HG03575 (cell line): ENCODE measurements at regions not wholly inside any gene's neighbourhood (a gene's known extent, or its start where the extent isn't known, plus 50 kb on each side); places are given as distances from the start of the nearest gene placed in this dataset.

Experiments
- ATAC-seq: cut with Tn5 transposase; IDR thresholded peaks from one replicate; pipeline ENCODE4 v1.9.1; 2021; ENCODE audit not compliant: unreplicated experiment, insufficient number of reproducible peaks, low FRiP score; ENCODE audit errors: extremely low read depth

DNA sequence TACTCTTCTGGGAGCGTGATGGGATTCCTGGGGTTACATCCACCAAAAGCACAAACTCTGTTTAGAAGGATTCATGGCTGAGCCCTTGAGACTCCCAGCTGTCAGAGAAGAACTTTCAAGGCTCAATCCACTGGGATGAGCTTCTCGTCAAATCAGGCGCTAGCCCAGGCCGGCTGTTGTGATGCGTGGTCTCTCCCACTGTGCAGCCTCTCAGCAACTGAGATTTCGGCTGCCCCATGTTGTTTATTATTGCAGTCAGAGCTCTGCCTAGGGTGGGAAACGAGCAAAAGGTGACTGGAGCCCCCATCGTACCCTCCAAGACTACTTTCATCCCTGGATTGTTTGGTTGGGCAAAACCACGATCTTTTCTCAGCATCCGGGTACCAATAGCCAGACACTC lies 251.6 kb downstream of the ETS1 start:
- no peak for ATAC-seq

DNA sequence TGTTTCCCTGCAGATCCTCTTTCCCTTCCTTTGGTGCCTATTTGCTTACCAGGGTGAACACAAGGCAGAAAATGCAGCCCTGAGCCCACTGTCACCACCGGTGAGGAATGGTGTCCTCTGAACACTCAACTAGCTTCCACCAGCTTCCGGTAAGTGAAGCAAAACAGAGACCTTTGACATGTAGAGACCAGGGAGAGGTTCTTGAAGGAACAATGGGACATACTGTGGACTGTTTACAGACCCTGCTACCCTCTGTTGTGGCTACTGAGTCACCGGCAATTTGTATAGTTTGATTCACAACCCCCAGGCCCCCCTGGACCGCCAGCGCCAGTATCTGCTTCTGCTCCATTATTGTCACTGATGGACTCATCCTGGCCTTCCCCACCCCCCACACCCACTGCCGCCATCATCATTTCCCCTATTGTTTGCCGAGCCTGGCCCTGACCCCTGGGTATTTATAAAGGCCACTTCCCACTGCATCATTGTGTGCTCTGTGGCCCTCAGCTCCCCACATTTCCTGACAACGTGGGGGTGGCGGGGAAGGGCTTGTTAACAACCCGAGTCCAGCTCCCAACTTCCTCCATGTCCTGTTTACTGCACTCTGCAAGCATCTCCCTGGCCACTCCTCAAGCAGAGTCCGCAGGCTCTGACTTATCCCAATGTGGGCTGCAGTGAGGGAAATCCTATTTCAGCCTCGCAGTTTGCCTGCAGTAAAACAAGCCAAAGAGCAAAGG lies 252.9 kb downstream of the ETS1 start:
- no peak for ATAC-seq

DNA sequence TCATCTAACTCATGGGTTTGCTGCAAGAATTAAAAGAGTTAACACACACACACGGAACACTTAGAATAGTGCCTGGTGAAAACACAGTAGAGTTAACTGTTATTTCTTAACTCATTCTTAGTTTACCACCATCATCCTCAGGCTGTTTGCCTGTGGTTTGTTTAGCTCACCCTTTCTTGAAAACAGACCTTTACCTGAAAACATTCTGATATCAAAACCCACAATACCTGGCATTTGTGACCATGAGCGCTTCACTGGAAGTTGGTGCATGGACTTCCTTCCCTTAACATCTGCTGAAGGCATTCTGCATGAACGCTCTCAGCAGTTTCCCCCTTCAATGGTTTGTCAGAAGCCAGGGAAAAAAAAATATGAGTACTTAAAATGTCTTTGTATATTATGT lies 256.0 kb downstream of the ETS1 start:
- no peak for ATAC-seq

DNA sequence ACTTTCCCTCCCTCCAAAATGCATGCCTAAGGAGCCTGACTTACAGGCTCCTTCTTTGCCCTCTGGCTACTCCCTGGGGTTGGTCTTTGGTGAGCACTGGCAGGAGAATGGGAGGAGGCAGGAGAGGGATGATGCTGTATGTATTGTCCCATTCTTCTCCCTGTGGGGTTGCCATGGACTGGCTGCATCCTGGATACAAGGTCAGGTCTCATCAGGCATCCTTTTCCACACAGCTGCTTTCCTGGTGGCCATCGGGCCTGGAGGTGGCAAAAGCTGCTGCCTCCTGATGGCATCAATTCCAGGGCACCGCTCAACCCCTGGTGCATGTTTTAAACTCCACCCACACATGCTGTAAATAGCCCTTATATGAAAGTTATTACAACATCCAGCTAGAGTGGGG lies 257.2 kb downstream of the ETS1 start:
- no peak for ATAC-seq

DNA sequence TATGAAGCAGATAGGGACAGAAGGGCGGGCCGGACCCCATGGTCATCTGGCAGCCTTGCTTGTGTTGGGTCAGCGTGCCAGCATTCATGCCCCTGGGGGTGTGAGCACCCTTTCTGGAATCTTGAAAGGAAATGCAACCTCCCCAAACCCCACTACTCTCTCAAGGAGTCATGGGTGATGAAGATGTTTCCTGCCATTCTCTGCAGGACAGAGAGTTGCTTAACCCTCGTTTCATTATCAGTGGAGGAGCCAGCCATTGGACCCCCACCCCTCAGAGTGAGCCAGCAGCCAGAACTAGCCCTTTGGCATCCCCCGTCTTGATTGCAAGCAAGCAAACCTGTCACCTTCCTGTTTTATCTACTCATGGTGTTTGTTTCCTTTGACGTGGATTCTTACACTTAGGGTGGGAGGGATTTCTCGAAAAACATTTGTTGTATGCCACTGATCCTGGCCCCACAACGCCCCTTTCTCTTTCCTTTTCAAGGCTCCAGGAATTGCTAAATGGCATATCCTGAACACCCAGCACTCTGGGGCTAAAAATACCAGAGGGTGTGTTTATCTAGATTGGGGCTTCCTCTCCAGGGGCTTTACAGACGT lies 258.3 kb downstream of the ETS1 start:
- no peak for ATAC-seq

DNA sequence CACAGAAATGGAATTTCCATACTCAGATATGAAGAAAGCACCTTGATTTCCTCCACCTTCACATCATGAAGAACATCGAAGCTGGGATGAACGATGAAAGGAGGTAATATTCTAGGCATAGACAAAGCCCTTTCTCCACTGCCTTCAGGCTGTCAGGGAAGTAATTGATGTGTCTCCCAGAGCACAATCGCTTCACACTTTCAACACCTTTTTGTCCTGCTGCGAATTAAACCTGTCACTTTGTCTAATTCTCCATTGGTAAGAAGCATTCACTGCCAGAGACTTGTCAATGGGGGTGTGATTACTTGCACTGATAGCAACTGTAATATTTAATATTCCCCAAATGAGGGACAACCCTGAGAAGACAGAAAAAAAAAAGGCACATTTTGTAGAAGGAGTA lies 260.1 kb downstream of the ETS1 start:
- no peak for ATAC-seq

DNA sequence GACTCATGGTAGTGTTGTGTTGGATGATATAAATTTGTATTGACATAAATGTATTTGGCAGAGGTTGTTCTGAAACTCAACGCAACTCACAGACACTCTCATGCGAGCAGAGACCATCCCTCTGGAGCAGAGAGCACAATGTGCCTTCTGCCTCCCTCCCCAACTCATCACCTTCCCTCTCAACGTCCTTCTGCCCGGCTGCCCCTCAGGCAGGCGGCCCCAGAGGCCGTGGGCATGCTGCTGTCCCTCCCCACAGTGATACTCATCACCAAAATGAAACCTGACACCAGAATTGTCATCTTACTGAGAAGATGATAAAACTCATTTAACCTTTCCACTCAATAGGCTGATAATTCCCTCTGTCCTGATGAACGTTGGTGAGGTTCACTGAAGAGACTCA lies 260.6 kb downstream of the ETS1 start:
- ATAC-seq: no peak

DNA sequence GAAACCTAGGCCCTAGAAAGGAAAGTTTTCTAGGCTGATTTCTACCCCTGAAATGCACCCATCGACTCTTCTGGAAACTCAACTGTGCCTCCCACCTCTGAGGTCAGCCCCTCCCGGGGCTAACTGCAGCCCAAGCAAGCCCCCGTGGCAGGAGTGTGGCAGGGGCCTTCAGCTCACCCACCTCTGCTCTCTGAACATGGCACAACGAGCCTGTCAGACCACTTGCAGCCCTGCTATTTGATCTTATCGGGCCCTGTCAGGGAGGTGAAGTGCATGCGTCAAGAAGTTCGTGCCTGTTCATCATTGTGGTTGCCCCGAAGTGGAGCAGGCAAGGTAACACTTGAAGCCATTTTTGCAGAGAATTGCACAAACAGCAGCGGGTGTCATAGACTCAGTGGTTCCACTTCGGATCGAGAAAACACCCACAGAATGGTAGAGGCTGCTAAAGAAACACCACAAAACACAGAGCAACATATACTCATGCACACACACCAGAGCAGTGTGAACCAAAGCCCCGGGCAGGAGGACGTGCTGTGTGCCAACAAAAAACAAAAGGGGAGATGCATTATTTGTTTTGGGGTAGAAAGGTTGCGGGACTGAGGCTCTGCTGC lies 262.7 kb downstream of the ETS1 start:
- no peak for ATAC-seq

DNA sequence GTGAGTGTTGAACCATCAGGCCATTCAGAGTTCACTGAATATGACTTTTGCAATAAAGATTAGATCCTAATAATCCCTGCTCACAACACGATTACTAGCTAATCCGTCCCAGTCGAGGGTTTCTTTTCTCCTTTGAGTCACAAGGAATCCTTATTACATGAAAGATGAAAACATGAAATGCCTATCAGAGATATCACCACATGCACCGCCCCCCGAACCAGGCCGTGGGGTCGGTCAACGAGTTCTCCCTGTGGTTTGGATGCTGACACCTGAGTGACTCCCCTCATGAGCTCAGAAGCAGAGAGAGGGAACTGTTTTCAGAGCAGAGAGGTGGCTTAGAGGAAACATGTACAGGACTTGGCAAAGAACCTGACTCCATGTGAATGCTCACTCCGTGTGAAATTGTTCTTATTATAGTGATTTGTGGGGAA lies 263.3 kb downstream of the ETS1 start:
- no peak for ATAC-seq

DNA sequence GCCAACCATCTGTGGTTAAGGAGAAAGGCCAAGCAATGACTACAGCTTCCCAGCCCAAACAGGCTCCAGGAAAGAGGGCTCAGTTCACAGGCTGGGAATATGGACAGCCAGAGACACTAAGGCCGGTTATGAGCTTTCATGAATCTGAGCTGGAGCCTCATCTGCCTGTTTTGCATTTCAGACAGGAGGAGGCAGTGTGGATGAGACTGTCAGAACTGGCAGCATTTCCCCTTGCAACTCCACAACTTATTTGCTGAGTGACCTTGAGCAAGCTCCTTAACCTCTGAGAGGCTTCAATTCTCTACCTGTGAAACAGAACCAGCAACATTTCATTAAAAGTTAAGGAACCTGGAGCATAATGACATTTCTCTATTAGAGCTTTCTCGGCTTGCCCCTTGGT lies 264.0 kb downstream of the ETS1 start:
- ATAC-seq: no peak

DNA sequence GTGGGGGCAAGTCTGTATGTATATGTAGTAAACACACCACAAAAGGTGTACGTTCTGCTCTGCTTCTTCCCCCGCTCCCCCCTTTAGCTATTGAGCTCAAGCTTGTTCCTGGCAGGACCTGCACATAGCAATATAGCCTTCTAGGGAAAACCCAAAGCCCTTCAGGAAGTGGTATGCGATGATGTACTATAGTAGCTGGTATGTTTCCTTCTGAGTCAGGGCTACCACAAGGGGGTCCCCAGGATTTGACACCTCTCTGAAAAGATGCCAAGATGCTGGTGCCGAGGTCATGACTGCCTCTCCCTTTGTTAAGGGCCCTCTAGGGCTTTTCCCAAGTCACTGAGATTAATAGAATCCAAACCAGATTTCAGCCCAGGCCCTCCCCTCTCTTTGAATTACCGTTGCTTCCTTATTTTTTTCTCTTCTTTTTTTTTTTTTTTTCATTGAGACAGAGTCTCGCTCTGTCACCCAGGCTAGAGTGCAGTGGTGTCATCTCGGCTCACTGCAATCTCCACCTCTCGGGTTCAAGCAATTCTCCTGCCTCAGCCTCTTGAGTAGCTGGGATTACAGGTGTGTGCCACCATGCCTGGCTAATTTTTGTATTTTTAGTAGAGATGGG lies 268.4 kb downstream of the ETS1 start:
- peak; percentile 82 for ATAC-seq

DNA sequence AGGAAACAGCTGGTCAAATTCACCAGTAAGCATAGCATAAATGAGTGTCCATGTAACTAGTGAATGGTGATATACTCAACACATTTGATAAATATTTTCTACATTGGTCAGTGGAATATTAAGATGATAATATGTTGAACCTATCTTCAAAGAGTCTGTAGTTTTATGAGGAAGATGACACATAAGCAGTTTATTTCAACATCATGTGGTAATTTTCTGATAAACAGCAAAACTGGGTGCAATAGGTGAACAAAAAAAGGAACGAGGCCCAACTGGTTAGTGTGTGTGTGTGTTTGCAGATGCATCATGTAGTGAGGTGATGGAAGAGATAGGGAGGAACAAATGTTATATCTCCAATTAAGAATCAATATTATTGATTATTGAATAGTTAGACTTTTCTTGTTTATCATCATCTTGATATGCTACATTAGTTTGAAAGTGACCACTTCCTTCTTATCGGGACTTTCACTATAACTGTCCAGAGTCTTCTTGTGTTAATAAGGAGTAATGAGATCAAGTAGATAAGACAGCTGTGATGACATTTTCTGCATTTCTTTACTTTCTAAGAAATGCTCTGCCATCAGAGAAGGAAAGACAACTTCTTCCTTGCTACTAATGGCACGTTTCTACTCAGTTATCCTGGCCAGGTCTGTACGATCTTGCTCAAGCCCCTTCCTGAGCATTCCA lies 270.7 kb downstream of the ETS1 start:
- ATAC-seq: no peak

DNA sequence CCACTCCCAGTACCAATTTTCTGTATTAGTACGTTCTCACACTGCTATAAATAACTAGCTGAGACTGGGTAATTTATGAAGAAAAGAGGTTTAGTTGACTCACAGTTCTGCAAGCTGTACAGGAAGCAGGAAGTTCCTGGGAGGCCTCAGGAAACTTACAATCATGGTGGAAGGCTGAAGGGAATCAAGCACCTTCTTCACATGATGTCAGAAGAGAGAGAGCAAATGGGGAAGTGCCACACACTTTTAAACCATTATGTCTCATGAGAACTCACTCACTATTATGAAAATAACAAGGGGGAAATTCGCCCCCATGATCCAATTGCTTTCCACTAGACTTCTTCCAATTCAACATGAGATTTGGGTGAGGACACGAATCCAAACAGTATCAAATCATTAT lies 271.4 kb downstream of the ETS1 start:
- ATAC-seq: no peak

DNA sequence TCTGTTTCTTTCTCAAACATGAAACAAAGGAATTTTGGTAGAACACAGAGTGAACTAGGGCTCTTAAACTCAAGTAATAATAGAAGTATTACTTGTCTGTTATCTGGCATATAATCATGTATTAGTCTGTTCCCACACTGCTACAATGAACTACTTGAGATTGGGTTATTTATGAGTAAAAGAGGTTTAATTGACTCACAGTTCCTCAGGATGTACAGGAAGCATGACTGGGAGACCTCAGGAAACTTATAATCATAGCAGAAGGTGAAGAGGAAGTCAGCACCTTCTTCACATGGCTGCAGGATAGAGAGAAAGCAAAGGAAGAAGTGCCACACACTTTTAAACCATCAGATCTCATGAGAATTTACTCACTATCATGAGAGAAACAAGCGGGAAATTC lies 273.4 kb downstream of the ETS1 start:
- no peak for ATAC-seq

DNA sequence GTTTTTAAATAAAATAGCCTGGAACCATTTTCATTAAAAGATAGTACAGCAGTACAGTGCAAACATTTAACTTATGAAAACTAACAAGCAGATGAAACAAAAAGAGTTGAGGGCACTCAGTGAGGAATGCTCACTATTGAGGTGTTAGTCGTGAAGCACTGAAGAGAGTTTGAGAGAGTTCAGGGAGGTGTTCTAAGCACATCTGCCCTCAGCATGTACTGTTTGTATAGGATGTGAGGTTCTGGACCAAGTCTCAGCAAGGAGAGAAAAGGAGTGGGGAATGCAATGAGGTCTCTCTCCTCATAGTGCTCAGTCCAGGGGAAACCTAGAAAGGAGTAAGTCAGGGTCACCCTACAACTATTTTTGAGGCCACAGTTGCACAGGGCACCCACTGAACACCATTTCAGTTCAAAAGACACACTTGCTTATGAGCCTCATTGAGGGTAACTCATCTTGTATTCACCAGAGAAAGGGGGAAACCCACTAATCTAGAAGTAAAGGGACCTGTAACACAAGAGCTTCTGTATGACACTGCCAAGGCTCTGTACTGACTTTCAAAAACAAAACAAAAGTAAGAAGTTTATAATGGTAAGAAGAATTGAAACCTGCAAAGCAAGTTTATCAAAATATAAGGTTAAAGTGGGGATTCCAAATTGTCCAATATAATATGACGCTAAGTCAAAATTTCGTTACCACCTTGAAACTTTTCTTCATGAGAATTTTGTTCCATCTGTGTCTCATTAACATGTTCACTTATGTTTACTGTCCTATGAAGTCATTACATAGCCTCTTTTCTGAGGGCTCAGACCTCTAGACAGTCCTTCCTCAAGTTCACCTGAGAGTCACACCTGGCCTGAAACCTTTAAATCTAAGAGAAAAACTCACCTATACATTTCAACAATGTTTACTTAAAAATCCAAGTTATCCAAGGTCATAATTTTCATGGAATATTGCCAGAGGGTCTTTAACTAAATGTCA lies 275.3 kb downstream of the ETS1 start:
- no peak for ATAC-seq

DNA sequence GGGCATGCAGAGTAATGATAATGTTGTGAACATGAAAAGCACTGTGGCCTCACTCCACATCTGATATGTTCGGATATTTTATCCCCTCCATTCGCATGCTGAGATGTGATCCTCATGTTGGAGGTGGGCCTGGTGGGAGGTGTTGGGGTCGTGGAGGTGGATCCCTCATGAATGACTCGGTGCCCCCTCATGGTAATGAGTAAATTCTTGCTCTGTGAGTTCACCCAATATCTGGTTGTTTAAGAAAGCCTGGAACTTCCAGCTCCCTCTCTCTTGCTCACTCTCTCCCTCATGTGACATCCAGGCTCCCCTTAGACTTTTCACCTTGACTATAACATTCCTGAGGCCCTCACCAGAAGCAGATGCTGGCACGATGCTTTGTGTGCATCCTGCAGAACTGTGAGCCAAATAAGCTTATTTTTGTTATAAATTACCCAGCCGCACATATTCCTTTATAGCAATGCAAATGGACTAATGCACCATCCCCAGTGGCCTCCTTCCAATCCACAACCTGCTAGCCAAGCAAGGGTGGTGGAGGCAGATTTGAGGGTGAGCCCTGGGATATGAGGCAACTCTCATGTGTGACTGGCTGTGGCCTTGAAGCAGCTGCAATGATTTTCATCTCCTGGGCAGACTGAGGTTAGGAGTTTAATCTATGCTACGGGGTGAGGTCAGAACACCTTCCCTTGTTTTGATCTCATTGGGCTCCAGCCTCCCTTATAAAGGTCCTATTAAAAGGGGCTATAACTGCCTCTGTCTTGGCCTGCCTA lies 276.5 kb downstream of the ETS1 start:
- no peak for ATAC-seq

DNA sequence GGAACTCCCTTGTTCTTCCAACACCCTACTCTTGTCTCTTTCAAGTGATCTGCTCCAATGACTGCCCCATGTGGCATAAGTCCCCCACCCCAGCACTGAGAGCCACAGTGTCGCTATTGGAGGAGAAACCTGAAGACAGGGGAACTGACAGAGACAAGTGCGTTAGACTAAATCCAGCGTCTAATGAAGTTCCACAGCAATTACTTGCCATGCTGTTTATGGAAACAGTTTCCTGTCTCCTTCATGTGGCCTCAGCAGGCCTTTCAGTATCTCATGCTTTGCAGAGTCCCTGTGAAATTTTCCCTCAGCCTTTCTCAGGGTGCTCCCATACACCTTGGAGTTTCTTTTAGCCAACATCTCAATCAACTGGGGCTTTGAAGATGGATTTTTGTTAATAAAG lies 277.4 kb downstream of the ETS1 start:
- ATAC-seq: no peak

DNA sequence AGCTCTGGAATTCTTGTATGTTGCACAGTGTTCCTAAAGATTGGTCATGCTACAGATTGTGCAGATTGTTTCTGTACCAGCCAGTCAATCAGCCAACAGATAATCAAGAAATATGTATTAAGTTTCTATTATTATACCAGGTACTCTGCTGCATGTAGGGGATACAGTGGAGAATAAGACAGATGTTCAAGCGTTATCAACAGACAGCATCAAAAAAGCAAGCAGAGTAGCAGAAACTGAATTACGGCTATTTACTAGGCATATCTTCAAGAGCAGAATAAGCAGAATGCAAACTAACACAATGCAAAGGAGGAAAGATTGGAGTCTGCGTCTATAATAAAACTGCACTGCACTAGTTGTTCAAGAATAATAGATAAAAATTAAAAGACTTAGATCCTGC lies 278.6 kb downstream of the ETS1 start:
- no peak for ATAC-seq
